ENCODE measurements at regions not wholly inside any gene's neighbourhood (a gene's known extent, or its start where the extent isn't known, plus 50 kb on each side); places are given as distances from the start of the nearest gene placed in this dataset.

- TF ChIP-seq E4F1 (IDR thresholded peaks at IDR 0.05; ENCODE audit: borderline replicate concordance, partially characterized antibody) (no peak), BACH1 (IDR thresholded peaks at IDR 0.05; ENCODE audit: borderline replicate concordance) (no peak)
Measured at GRCh38 chr6:132131351-132131750, 180.2 kb upstream of the CCN2 start (continued).

GRCh38 chr6:132130626-132131298 lies 179.6 kb upstream of the CCN2 start:
- Histone ChIP-seq H3K27ac (ENCODE audit: control insufficient read depth, insufficient read depth) (no peak overlapping the region), H3K79me2 (ENCODE audit: control insufficient read depth, insufficient read depth, low read length) (no peaks in the 10 kb centered on the region), H3K36me3 (ENCODE audit: control insufficient read depth in 2 of 2, insufficient read depth in 2 of 2, low read length in 1 of 2) (no peaks in the 10 kb centered on the region), H3K9me3 (replicated peaks; ENCODE audit: control insufficient read depth, insufficient read depth, low read length) (no peaks in the 10 kb centered on the region), H4K20me1 (ENCODE audit: control insufficient read depth, insufficient read depth) (no peaks in the 10 kb centered on the region), H3K4me2 (ENCODE audit: control insufficient read depth, insufficient read depth) (no peak overlapping the region), H3K9ac (ENCODE audit: control insufficient read depth, insufficient read depth, low read length) (no peak overlapping the region), H3K4me3 (no peak overlapping the region), H3K4me1 (ENCODE audit: control insufficient read depth, insufficient read depth, low read length) (no peaks in the 10 kb centered on the region), H2AFZ (ENCODE audit: control insufficient read depth, low read depth, low read length) (no peak overlapping the region), H3K27me3 (replicated peaks in 1 of 2; ENCODE audit: control insufficient read depth in 2 of 2, insufficient read depth in 2 of 2, low read length in 1 of 2) (no peaks in the 10 kb centered on the region; a peak in 1 of 4 replicates)
- ChIA-PET POLR2A (no interaction called here), RAD21 (ENCODE audit: unreplicated experiment) (no interaction called here), CTCF (no interaction called here), SMC1A (ENCODE audit: uncharacterized antibody, unreplicated experiment) (interaction anchor here (1.0 kb wide), 1 partner anchor 12 kb away, joined by 3 read pairs; no protein-coding TSS in a partner anchor)
- DNase-seq (ENCODE audit: low read depth, low spot score) (no peak), FAIRE-seq (no peak), ATAC-seq (no peak)
- no TSS peak for BruUV-seq (replicated peaks)
- intact Hi-C loops (cut with micrococcal nuclease; ENCODE audit: unreplicated experiment) (no loop called here), in situ Hi-C loops (cut with MboI) (no loop called here)
- TF ChIP-seq NR2C2 (IDR thresholded peaks at IDR 0.05; ENCODE audit: borderline replicate concordance, control insufficient read depth, insufficient read length, low read depth) = no peak
- TF ChIP-seq SPI1 (IDR thresholded peaks at IDR 0.05; ENCODE audit: borderline replicate concordance, insufficient read depth, low read depth, low read length) = no peak
- no peak for TF ChIP-seq IRF3 (IDR thresholded peaks at IDR 0.05)
- WGBS (ENCODE audit: insufficient coverage, insufficient replicate concordance, low lambda C conversion rate, missing lambda C conversion rate) = 23% methylated on average over 10 of the region's 10 CpGs

Data from GM12878 (cell line).